Breast epithelium (tissue), 4 donors: ENCODE measurements at regions not wholly inside any gene's neighbourhood (a gene's known extent, or its start where the extent isn't known, plus 50 kb on each side); places are given as distances from the start of the nearest gene placed in this dataset.
"Not testable (repeated sequence)": the region's sequence is repeated elsewhere in the genome, so short reads cannot be mapped to it uniquely, and the experiment has no call there.

Experiments
- DNase-seq, 2 donors: peaks; one replicate each; pipeline ENCODE4 v3.0.0-alpha.2; 2019; ENCODE audit warnings: low spot score in 2 of 2
- H3K27ac ChIP-seq, 2 donors: fragments of 200-600 bp; sonication (generic) in 1 of 2; one replicate each; pipeline ENCODE4 v1.5.1; 2016 to 2019; ENCODE audit warnings: mild to moderate bottlenecking in 1 of 2
- H3K27me3 ChIP-seq, 2 donors: fragments of 200-600 bp; sonication (generic) in 1 of 2; one replicate each; pipeline versions ENCODE4 v1.5.1 to v1.6.0; 2017 to 2019; ENCODE audit warnings: control low read depth in 1 of 2, mild to moderate bottlenecking in 1 of 2
- H3K36me3 ChIP-seq: fragments of 200-600 bp; one replicate; pipeline ENCODE4 v1.5.1; 2019
- H3K4me1 ChIP-seq, 2 donors: fragments of 200-600 bp; sonication (generic); one replicate each; pipeline ENCODE4 v1.5.1; 2016 to 2019; ENCODE audit warnings: control low read depth in 1 of 2
- H3K4me3 ChIP-seq, 3 donors: fragments of 200-600 bp; sonication (generic); 1 replicate in 2 of 3; 2 replicates in 1 of 3; pipeline ENCODE4 v1.5.1; 2016 to 2019; ENCODE audit warnings: mild to moderate bottlenecking in 3 of 3, moderate library complexity in 2 of 3
- H3K9me3 ChIP-seq, 2 donors: fragments of 200-600 bp; sonication (generic) in 1 of 2; one replicate each; pipeline ENCODE4 v1.5.1; 2016 to 2019; ENCODE audit warnings: control low read depth in 1 of 2
- intact Hi-C: fragments of 100-400 bp; cut with DNase I; formaldehyde crosslinking; loops from one replicate; pipeline ENCODE4 v1.15.1; 2023; ENCODE audit warnings: low total_unique reads

GRCh38 chr9:62526306-62526705 is 1336.5 kb downstream of the SPATA31A7 start:
- DNase-seq, H3K9me3 ChIP-seq, H3K27ac ChIP-seq, H3K4me3 ChIP-seq, H3K27me3 ChIP-seq, H3K4me1 ChIP-seq, H3K36me3 ChIP-seq, intact Hi-C loops: not testable (repeated sequence)

GRCh38 chr9:62532162-62532776 is 1342.4 kb downstream of the SPATA31A7 start:
- DNase-seq, H3K4me1 ChIP-seq, H3K27me3 ChIP-seq, intact Hi-C loops, H3K27ac ChIP-seq, H3K36me3 ChIP-seq, H3K9me3 ChIP-seq: not testable (repeated sequence)
- H3K4me3 ChIP-seq, result peak overlapping the region in 1 of 3 donors; percentile 45

- H3K27ac ChIP-seq, H3K4me3 ChIP-seq, H3K9me3 ChIP-seq, intact Hi-C loops, H3K4me1 ChIP-seq, DNase-seq, H3K27me3 ChIP-seq, H3K36me3 ChIP-seq: not testable (repeated sequence)
These were observed 1342.9 kb downstream of the SPATA31A7 start for GRCh38 chr9:62532777-62533173.

GRCh38 chr9:62550539-62550938 is 1360.7 kb downstream of the SPATA31A7 start:
- DNase-seq, intact Hi-C loops, H3K27ac ChIP-seq: not testable (repeated sequence)

GRCh38 chr9:62560603-62561002 is 1370.8 kb downstream of the SPATA31A7 start:
- H3K27me3 ChIP-seq, H3K9me3 ChIP-seq, DNase-seq, intact Hi-C loops, H3K4me1 ChIP-seq, H3K36me3 ChIP-seq, H3K4me3 ChIP-seq, H3K27ac ChIP-seq: not testable (repeated sequence)

More at GRCh38 chr9:62550539-62550938, 1360.7 kb downstream of the SPATA31A7 start:
- H3K4me3 ChIP-seq, H3K9me3 ChIP-seq, H3K27me3 ChIP-seq, H3K36me3 ChIP-seq, H3K4me1 ChIP-seq: not testable (repeated sequence)

- H3K27ac ChIP-seq, intact Hi-C loops, H3K4me3 ChIP-seq, DNase-seq, H3K9me3 ChIP-seq, H3K36me3 ChIP-seq, H3K27me3 ChIP-seq, H3K4me1 ChIP-seq: not testable (repeated sequence)
These were observed 1375.3 kb downstream of the SPATA31A7 start for GRCh38 chr9:62565132-62565531.

GRCh38 chr9:62566430-62566829 is 1376.6 kb downstream of the SPATA31A7 start:
- H3K4me1 ChIP-seq, H3K4me3 ChIP-seq, H3K36me3 ChIP-seq, DNase-seq, intact Hi-C loops, H3K27me3 ChIP-seq, H3K9me3 ChIP-seq, H3K27ac ChIP-seq: not testable (repeated sequence)

GRCh38 chr9:62597128-62597527 is 1407.3 kb downstream of the SPATA31A7 start:
- H3K27me3 ChIP-seq, H3K9me3 ChIP-seq, H3K4me1 ChIP-seq, DNase-seq, H3K27ac ChIP-seq, intact Hi-C loops, H3K4me3 ChIP-seq, H3K36me3 ChIP-seq: not testable (repeated sequence)
